GM20431 (cell line): ENCODE measurements at regions not wholly inside any gene's neighbourhood (a gene's known extent, or its start where the extent isn't known, plus 50 kb on each side); places are given as distances from the start of the nearest gene placed in this dataset.
"Not testable (repeated sequence)": the region's sequence is repeated elsewhere in the genome, so short reads cannot be mapped to it uniquely, and the experiment has no call there.

Experiments
- in situ Hi-C: fragments of 300-500 bp; cut with MseI, MboI; formaldehyde crosslinking; loops from one replicate; pipeline ENCODE4 v1.15.0; 2020; ENCODE audit warnings: low sequenced_read_pairs; ENCODE audit not compliant: unreplicated experiment

GRCh38 chr13:65971541-65971940, 1258.6 kb downstream of the PCDH9 start:
- in situ Hi-C loops = no loop called here

DNA sequence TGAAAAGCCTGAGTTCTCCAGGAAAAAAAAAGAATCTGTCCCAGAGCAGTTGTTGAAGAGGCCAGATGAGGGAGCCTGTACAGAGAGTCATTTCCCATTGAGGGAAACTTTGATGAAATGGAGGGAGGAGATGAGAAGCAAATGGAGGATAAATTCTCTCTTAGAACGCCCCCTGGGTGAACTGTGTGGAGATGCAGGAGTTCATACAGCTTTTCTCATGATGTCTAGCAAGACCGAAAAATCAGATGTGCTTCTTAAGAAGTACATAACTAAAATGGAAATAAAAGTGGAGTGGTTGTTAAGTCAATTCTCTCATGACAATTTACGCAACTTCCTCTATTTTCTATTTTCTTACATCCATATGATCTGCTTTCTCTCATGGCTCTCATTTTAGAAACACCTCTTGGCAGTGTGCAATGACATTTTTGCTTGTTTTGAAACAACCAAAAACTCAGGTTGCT, 1263.1 kb downstream of the PCDH9 start:
- in situ Hi-C loops = no loop called here

- in situ Hi-C loops = no loop called here
These were observed 1264.6 kb downstream of the PCDH9 start for GRCh38 chr13:65965501-65965900.

DNA sequence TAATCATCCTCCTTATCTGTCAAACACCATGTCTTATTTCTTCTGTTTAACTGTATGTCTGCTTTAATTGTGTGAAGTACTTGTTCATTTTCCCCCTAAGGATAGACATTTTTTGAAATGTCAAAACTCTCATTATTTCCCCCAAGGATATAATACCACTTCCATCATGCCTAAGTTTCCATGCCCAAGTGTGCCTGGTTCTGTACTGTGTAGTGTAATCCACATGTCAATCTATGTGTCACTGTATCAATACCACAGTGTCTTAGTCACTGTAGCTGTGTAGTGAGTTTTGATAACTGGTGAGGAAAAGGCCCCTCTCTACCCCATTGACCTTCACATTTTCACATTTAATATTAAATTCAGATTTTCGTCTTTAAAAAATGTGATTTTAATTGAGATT, 1265.5 kb downstream of the PCDH9 start:
- in situ Hi-C loops = no loop called here

DNA sequence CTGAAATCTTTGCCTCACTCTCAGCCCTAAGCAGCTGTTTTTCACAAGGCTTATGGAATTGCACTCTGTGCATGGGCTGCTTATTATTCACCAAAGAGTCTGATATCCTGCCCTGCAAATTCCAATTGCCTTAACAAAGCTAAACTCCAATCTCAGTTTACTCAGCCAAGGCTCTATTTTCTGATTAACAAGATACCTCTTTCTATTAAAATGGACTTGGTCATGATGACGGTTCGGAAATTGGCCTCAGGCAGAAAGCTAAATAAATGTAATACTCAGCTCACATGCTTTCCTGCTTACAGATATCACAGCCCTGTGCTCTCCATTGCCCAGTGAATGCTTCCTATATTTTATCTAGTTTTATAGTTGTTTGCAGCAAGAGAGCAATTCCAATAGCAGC, 1270.8 kb downstream of the PCDH9 start:
- in situ Hi-C loops = no loop called here

- in situ Hi-C loops = no loop called here
These were observed 1283.7 kb downstream of the PCDH9 start for GRCh38 chr13:65946387-65946786.

- in situ Hi-C loops = no loop called here
These were observed 1286.4 kb downstream of the PCDH9 start for GRCh38 chr13:65943708-65944107.

DNA sequence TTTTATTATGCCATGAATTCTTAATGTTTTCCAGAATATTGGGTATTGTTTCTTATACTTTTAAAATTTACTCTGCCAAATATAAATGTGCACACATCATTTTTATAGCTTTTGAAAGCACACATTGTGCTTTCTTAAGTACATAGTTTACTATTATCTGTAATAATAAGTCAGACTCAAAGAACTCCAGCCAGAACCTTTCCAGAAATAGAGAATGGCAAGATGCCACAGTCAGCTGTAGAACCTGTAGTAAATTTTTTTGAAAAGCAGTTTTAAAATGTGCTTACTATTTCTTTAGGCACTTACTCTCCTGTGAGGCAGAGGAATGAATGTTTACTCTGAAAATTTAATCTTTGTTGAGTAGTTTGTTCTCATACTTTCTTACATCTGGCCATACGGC, 1287.1 kb downstream of the PCDH9 start:
- in situ Hi-C loops = no loop called here

DNA sequence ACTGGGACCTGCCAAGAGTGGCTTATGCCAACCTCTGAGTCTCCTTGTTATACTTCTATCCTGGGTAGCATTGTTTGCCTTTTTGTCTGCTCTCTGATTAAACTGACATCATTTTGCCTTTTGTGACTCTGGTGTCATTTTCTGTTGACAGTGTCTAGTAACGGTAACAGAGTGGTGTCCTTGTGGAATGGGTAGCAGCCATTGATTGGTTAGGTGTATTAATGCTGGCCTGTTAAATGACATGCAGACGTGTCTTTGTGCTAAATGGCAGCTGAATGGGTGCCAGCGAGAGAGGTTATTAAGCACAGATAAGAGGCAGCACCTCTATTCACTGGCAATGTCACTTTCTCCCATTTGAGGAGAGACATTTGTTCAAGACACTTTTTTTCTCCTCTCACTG, 1289.4 kb downstream of the PCDH9 start:
- in situ Hi-C loops = no loop called here

DNA sequence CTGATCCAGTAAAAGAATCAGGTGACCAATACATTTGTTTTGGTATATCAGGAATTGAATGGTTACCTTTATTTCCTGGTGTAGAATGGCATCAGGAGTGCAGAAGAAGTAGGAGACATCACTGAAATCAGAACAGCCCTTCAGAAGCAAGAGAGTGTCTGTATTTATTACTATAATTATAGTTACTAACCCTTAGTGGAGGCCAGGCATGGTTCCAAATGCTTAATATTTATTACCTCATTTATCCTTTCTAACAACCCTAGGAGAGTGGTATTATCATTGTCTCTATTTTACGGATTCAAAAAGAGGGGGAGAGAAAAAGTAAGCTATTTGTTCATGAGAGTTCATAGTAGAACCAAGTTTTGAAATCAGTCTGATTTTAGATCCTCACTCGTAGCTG, 1292.9 kb downstream of the PCDH9 start:
- in situ Hi-C loops = no loop called here

DNA sequence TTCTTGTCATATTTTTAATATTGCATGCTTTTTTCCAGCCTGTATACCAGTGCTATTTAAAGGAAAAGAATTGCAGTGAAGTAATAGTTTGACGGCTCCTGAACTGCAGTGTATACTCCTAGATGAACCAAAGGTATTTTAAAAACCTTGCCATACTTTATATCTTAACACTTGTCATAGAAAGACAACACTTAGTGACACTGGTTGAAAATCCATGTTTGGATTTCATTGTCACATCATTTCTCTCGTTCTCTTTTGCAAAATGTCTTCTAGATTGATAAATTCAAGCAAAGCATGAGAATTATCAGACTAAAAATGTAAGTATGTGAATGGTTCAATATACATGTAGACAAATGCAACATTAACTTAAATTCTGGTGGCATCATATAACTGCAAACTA, 1293.9 kb downstream of the PCDH9 start:
- in situ Hi-C loops = no loop called here

GRCh38 chr13:65932587-65933239, 1297.4 kb downstream of the PCDH9 start:
- in situ Hi-C loops = no loop called here

- in situ Hi-C loops = no loop called here
These were observed 1298.1 kb downstream of the PCDH9 start for GRCh38 chr13:65932013-65932412.

DNA sequence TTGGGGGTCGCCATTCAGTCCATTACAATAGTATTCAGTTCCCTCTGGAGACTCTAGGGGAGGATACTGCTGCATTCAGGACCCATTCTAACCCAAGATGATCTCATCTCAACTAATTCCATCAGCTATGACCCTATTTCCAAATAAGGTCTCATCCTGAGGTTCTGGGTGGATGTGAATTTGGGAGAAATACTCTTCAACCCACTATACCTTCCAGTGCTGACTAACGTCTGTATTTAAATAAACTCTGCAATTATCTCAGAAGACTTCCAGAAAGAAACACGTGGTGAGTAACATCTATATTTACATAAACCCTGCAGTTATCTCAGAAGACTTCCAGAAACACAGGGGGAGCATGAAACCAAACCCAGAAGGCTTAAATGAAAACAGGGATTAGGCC, 1300.7 kb downstream of the PCDH9 start:
- in situ Hi-C loops = no loop called here

- in situ Hi-C loops = no loop called here
These were observed 1303.4 kb downstream of the PCDH9 start for GRCh38 chr13:65926750-65927171.

DNA sequence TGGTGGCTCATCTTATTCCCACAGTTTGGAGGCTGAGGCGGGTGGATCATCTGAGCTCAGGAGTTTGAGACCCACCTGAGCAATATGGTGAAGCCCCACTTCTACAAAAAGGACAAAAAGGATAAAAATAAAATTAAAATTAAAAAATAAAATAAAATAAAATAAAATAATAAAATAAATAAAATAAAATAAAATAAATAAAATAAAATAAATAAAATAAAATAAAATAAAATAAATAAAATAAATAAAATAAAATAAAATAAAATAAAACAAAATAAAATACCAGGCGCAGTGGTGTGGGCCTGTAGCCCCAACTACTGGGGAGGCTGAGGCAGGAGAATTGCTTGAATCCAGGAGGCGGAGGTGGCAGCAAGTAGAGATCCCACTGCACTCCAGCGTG, 1307.3 kb downstream of the PCDH9 start:
- in situ Hi-C loops = not testable (repeated sequence)

- in situ Hi-C loops = no loop called here
These were observed 1308.2 kb downstream of the PCDH9 start for GRCh38 chr13:65921933-65922332.

GRCh38 chr13:65917731-65918130, 1312.4 kb downstream of the PCDH9 start:
- in situ Hi-C loops = no loop called here

DNA sequence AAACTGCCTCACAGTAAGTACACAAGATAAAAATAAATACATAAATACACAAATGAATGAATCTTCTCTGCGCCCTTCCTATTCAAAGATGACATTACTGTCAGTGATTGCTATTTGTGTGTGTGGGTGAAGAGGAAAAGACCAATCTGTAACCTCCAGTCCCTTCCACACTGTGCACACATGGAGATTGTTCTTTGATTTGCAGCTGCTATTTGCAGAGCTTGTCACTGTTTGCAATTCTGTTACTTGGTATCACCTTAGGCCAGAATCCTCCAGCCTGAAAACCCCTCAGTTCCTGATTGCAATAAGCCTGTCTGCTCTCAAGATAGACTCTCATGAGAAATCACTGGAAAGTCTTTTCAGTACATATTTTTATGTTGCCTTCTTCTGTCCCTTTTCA, 1314.9 kb downstream of the PCDH9 start:
- in situ Hi-C loops = no loop called here

DNA sequence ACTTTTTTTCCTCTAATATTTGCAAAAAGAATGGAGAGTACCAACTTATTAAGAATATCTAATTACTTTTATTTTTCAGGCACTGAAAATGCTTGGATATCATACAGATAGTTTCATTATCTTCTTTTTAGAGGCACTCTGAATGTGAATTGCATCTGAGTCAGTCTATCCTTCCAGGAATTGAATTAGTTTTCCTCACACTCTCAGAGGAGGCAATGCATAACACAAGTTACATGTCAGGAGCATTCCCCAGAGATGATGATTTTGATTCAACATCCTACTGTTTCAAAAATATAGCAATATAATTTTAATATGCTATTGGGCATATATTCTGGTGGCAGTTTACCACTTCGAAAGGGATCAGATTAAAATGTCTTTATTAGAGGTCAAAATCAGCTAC, 1315.4 kb downstream of the PCDH9 start:
- in situ Hi-C loops = no loop called here

DNA sequence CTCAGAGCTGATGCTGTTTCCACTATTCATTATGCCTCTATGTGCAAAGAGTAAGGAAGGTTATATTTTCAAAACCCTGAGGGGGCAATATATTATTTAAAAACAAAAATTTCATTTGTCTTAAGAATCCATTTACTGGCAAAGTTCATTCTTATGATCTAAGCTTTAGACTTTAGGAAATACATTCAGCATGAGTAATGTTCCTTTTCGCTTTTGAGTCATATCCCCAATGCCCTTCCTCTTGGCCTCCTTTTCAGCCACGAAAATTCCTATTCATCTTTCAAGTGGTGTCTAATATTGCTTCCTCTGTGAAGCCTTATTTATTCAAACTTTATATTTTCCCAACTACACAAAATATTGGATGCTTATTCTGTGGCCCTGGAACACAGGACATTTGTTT, 1317.0 kb downstream of the PCDH9 start:
- in situ Hi-C loops = no loop called here

DNA sequence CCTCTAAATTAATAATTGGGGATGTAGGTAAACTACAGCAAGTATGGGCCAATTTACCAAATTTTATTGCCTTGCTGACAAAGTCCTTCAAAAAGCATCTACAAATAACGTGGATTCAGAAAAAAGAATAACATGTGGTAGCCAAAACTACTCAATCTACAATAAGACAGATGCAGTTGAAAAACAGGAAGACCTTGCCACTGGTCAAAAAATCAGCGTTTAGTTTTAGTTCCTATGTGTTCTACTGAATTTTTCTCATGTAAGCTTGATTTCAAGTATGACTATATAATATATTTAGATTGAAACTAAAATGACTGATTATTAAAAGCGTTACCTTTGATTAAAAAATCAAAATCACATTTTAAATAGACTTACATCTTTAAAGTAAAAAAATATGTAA, 1317.6 kb downstream of the PCDH9 start:
- in situ Hi-C loops = no loop called here
